C4-2B (cell line): ENCODE measurements at regions not wholly inside any gene's neighbourhood (a gene's known extent, or its start where the extent isn't known, plus 50 kb on each side); places are given as distances from the start of the nearest gene placed in this dataset.

Source experiments
- ZFX ChIP-seq: fragments of 450-650 bp; IDR thresholded peaks from 2 replicates; pipeline ENCODE4 v1.6.1; 2017
- TF ChIP-seq, protein P1 (sequence below): fragments of 450-650 bp; conservative IDR thresholded peaks from 2 replicates; pipeline ENCODE4 v1.5.1; 2017; ENCODE audit warnings: mild to moderate bottlenecking

DNA sequence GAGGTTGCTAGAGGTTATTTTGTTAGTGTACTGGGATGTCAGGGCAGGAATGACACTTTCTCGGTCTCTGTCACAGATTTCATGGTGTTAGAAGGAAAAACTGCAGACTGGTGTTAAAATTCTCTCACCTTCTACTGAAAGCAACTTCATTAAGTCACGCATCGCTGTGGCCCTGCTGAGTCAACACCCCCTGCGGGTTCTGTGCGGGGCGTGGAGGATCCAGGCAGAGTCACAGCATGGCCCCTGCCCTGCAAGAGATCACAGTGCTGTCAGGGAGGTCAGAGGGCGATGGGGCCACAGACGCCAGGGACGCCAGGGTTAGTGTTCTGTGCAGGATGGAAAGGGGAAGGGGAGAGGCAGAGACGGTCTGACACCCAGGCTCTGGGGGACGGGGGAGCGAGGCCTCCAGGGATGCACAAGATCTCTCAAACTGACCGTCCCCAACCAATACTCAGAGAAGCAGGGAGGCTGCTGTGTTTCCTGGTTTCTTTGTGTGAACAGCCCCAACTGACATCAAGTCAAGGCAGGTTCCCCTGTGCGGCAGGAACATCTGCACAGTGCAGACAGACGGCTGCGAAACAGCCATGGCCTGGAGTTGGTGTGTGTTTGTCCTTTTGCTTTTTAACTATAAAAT is 354.9 kb upstream of the SALL3 start:
- TF ChIP-seq, protein P1, sequence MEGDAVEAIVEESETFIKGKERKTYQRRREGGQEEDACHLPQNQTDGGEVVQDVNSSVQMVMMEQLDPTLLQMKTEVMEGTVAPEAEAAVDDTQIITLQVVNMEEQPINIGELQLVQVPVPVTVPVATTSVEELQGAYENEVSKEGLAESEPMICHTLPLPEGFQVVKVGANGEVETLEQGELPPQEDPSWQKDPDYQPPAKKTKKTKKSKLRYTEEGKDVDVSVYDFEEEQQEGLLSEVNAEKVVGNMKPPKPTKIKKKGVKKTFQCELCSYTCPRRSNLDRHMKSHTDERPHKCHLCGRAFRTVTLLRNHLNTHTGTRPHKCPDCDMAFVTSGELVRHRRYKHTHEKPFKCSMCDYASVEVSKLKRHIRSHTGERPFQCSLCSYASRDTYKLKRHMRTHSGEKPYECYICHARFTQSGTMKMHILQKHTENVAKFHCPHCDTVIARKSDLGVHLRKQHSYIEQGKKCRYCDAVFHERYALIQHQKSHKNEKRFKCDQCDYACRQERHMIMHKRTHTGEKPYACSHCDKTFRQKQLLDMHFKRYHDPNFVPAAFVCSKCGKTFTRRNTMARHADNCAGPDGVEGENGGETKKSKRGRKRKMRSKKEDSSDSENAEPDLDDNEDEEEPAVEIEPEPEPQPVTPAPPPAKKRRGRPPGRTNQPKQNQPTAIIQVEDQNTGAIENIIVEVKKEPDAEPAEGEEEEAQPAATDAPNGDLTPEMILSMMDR = no peak
- TF ChIP-seq ZFX = no peak
